ENCODE measurements at regions not wholly inside any gene's neighbourhood (a gene's known extent, or its start where the extent isn't known, plus 50 kb on each side); places are given as distances from the start of the nearest gene placed in this dataset.

- Histone ChIP-seq H3K27me3 (ENCODE audit: insufficient read depth, low read length) (no peaks in the 10 kb centered on the region), H3K79me2 (ENCODE audit: insufficient read depth, low read length) (no peaks in the 10 kb centered on the region), H3K18ac (ENCODE audit: insufficient read length, low read depth, low read length) (no peak overlapping the region), H4K91ac (ENCODE audit: insufficient read length, low read depth, low read length) (no peak overlapping the region), H3K4me1 (ENCODE audit: insufficient read depth, low read length) (no peaks in the 10 kb centered on the region), H3K23me2 (ENCODE audit: insufficient read length, low read depth, low read length, poor library complexity, severe bottlenecking) (no peaks in the 10 kb centered on the region), H4K20me1 (ENCODE audit: control insufficient read depth, insufficient read depth, insufficient read length) (no peaks in the 10 kb centered on the region), H2BK120ac (ENCODE audit: low read depth, low read length, poor library complexity, severe bottlenecking) (no peak overlapping the region), H2AK5ac (ENCODE audit: insufficient read length, low read length) (no peak overlapping the region), H2BK15ac (ENCODE audit: low read depth, low read length) (no peak overlapping the region), H2BK5ac (ENCODE audit: insufficient read length, low read length) (no peak overlapping the region), H4K5ac (ENCODE audit: insufficient read length, low read depth, low read length) (no peak overlapping the region), H3K23ac (ENCODE audit: insufficient read length, low read depth, low read length) (no peak overlapping the region), H3K56ac (ENCODE audit: insufficient read length, low read depth, low read length) (no peak overlapping the region), H3K14ac (ENCODE audit: insufficient read depth, low read length) (no peak overlapping the region), H3K79me1 (ENCODE audit: insufficient read depth, low read depth, low read length, poor library complexity, severe bottlenecking) (no peaks in the 10 kb centered on the region), H3T11ph (ENCODE audit: low read length) (no peak overlapping the region), H3K9ac (ENCODE audit: extremely low read depth, insufficient read length, low read length) (no peak overlapping the region), H3K4me2 (ENCODE audit: insufficient read depth, insufficient read length, low read length) (no peak overlapping the region), H3K4ac (ENCODE audit: low read depth, low read length) (no peak overlapping the region), H4K8ac (replicated peaks; ENCODE audit: insufficient read length, low read depth, low read length) (no peak overlapping the region), H2BK12ac (ENCODE audit: insufficient read length, low read depth, low read length) (no peak overlapping the region), H3K27ac (ENCODE audit: insufficient read length, low read depth, low read length) (no peak overlapping the region), H2BK20ac (ENCODE audit: low read depth, low read length, poor library complexity, severe bottlenecking) (no peak overlapping the region), H2AFZ (ENCODE audit: low read length) (no peak overlapping the region), H3K9me3 (ENCODE audit: control insufficient read depth, low read depth, low read length) (no peaks in the 10 kb centered on the region)
- WGBS (ENCODE audit: extremely low coverage, insufficient read length, low lambda C conversion rate) = no CpG with 5 or more reads among the region's 1 CpG
- Mint-ChIP-seq H3K27me3 (ENCODE audit: low read depth) (no peaks in the 10 kb centered on the region), H3K4me1 (peaks cover 0 to 3% of the 10 kb centered on the region in 2 experiments; a peak in 2 of 4 replicates), H3K9me3 (no peaks in the 10 kb centered on the region), H3K4me3 (no peak overlapping the region), H3K27ac (no peak overlapping the region), H3K36me3 (ENCODE audit: insufficient read depth in 1 of 3, low read depth in 3 of 3) (no peaks in the 10 kb centered on the region)
- TF ChIP-seq CTCF (conservative IDR thresholded peaks at IDR 0.05) = no peak
- DNase-seq = no peak
Observed at GRCh38 chr7:136527554-136527953, 340.9 kb upstream of the CHRM2 start.
